IMR-90 (cell line): ENCODE measurements at regions not wholly inside any gene's neighbourhood (a gene's known extent, or its start where the extent isn't known, plus 50 kb on each side); places are given as distances from the start of the nearest gene placed in this dataset.

Source experiments
- ATAC-seq: fragments of 200-7000 bp; cut with Tn5 transposase; 2 replicates; pipeline ENCODE4 v1.9.1; 2020; ENCODE audit warnings: low read depth, mild to moderate bottlenecking, moderate library complexity
- BruUV-seq: library from RNA; stranded (reverse); fragments of 400-500 nt; replicated peaks from 2 replicates; lab custom pipeline; 2021; lab: Mats Ljungman, UMichigan
- CTCF ChIA-PET: fragments of 300-600 bp; formaldehyde crosslinking; extraction: SDS; loops from one replicate; lab custom pipeline; 2021; ENCODE audit warnings: antibody characterized with exemption; lab: Yijun Ruan, JAX
- POLR2A ChIA-PET: fragments of 300-600 bp; sonication (Branson Sonifier 250); formaldehyde crosslinking; loops from one replicate; lab custom pipeline; 2022; ENCODE audit warnings: antibody characterized with exemption; ENCODE audit not compliant: unreplicated experiment; lab: Charles Lee
- DNase-seq: peaks from one replicate; pipeline ENCODE4 v3.0.0; 2013
- H2AFZ ChIP-seq: replicated peaks from 2 replicates; pipeline ENCODE3; 2013; ENCODE audit warnings: low read length, mild to moderate bottlenecking; ENCODE audit not compliant: poor library complexity
- H2AK5ac ChIP-seq: 2 replicates; pipeline ENCODE4 v1.6.1; 2013; ENCODE audit warnings: low read depth, low read length, inconsistent platforms
- H2AK9ac ChIP-seq: replicated peaks from 2 replicates; pipeline ENCODE3; 2013; ENCODE audit warnings: mild to moderate bottlenecking, low read depth, low read length, moderate library complexity; ENCODE audit not compliant: poor library complexity
- H2BK120ac ChIP-seq: 2 replicates; pipeline ENCODE4 v1.6.1; 2013; ENCODE audit warnings: low read depth, low read length, inconsistent platforms
- H2BK15ac ChIP-seq: 3 replicates; pipeline ENCODE4 v1.6.1; 2013; ENCODE audit warnings: low read depth, low read length, inconsistent platforms
- H2BK20ac ChIP-seq: 2 replicates; pipeline ENCODE4 v1.6.1; 2013; ENCODE audit warnings: low read depth, mild to moderate bottlenecking, inconsistent platforms, low read length, moderate library complexity
- H2BK5ac ChIP-seq: 2 replicates; pipeline ENCODE4 v1.6.1; 2013; ENCODE audit warnings: mild to moderate bottlenecking, low read depth, low read length, inconsistent platforms; ENCODE audit not compliant: poor library complexity, severe bottlenecking
- H3K14ac ChIP-seq: replicated peaks from 2 replicates; pipeline ENCODE4 v1.6.1; 2013; ENCODE audit warnings: low read depth, low read length, inconsistent platforms
- H3K18ac ChIP-seq: 2 replicates; pipeline ENCODE4 v1.6.1; 2013; ENCODE audit warnings: low read depth, low read length, control low read depth
- H3K23ac ChIP-seq: 2 replicates; pipeline ENCODE4 v1.6.1; 2013; ENCODE audit warnings: low read depth, low read length, inconsistent platforms
- H3K27ac ChIP-seq: 2 replicates; pipeline ENCODE4 v1.5.1; 2013; ENCODE audit warnings: mild to moderate bottlenecking, control low read depth, low read length; ENCODE audit not compliant: insufficient read depth
- H3K27me3 ChIP-seq: 2 replicates; pipeline ENCODE4 v1.6.1; 2013; ENCODE audit warnings: low read length; ENCODE audit not compliant: control insufficient read depth, insufficient read depth
- H3K36me3 ChIP-seq: 2 replicates; pipeline ENCODE4 v1.6.1; 2013; ENCODE audit warnings: low read length, mixed read lengths; ENCODE audit not compliant: control insufficient read depth, insufficient read depth
- H3K4ac ChIP-seq: 2 replicates; pipeline ENCODE4 v1.6.1; 2013; ENCODE audit warnings: low read depth, low read length, inconsistent platforms
- H3K4me1 ChIP-seq: 2 replicates; pipeline ENCODE4 v1.6.1; 2013; ENCODE audit warnings: low read length, mixed read lengths; ENCODE audit not compliant: control insufficient read depth, insufficient read depth
- H3K4me2 ChIP-seq: 2 replicates; pipeline ENCODE4 v1.6.1; 2013; ENCODE audit warnings: low read depth, mild to moderate bottlenecking, control low read depth, low read length, moderate library complexity
- H3K4me3 ChIP-seq: 2 replicates; pipeline ENCODE4 v1.5.1; 2013; ENCODE audit warnings: low read depth, mild to moderate bottlenecking, control low read depth, low read length, moderate library complexity; ENCODE audit not compliant: insufficient read depth
- H3K56ac ChIP-seq: 2 replicates; pipeline ENCODE4 v1.6.1; 2013; ENCODE audit warnings: low read length, inconsistent platforms; ENCODE audit not compliant: insufficient read depth; ENCODE audit errors: extremely low read depth
- H3K79me1 ChIP-seq, 2 experiments: 2 replicates each; pipeline ENCODE4 v1.6.1; 2013; ENCODE audit warnings: low read length in 2 of 2, inconsistent platforms in 1 of 2, low read depth in 1 of 2
- H3K9ac ChIP-seq: 2 replicates; pipeline ENCODE4 v1.6.1; 2013; ENCODE audit warnings: low read depth, low read length, control low read depth
- H3K9me1 ChIP-seq: 2 replicates; pipeline ENCODE4 v1.6.1; 2013; ENCODE audit warnings: low read length, inconsistent platforms; ENCODE audit not compliant: insufficient read depth
- H3K9me3 ChIP-seq: 2 replicates; pipeline ENCODE4 v1.6.1; 2013; ENCODE audit warnings: low read length; ENCODE audit not compliant: control insufficient read depth, insufficient read depth
- H4K20me1 ChIP-seq: 2 replicates; pipeline ENCODE4 v1.6.1; 2013; ENCODE audit warnings: low read length, inconsistent platforms; ENCODE audit not compliant: insufficient read depth
- H4K5ac ChIP-seq: 2 replicates; pipeline ENCODE4 v1.6.1; 2013; ENCODE audit warnings: mild to moderate bottlenecking, low read depth, low read length, control low read depth
- H4K8ac ChIP-seq, 2 experiments: 2 replicates each; pipeline ENCODE4 v1.6.1; 2013; ENCODE audit warnings: low read depth in 2 of 2, low read length in 2 of 2, control low read depth in 1 of 2, inconsistent platforms in 1 of 2
- H4K91ac ChIP-seq: 2 replicates; pipeline ENCODE4 v1.6.1; 2013; ENCODE audit warnings: low read depth, low read length, inconsistent platforms; ENCODE audit not compliant: insufficient read depth
- BHLHE40 ChIP-seq: fragments of 150-350 bp; IDR thresholded peaks from 2 replicates; pipeline ENCODE4 v1.6.1; 2016; ENCODE audit warnings: mild to moderate bottlenecking, low read depth, low read length
- CEBPB ChIP-seq: IDR thresholded peaks from 2 replicates; pipeline ENCODE4 v1.6.1; 2012; ENCODE audit warnings: low read depth, low read length, improper control_type of control experiment
- ELK1 ChIP-seq: fragments of 150-350 bp; IDR thresholded peaks from 2 replicates; pipeline ENCODE4 v1.6.1; 2016; ENCODE audit warnings: low read depth, mild to moderate bottlenecking, low read length, moderate library complexity, borderline replicate concordance
- FOS ChIP-seq: fragments of 150-350 bp; IDR thresholded peaks from 2 replicates; pipeline ENCODE4 v1.6.1; 2016; ENCODE audit warnings: low read depth, low read length
- MAZ ChIP-seq: IDR thresholded peaks from 2 replicates; pipeline ENCODE4 v1.6.1; 2012; ENCODE audit warnings: low read depth, mild to moderate bottlenecking, low read length, improper control_type of control experiment, moderate library complexity, borderline replicate concordance
- NFE2L2 ChIP-seq: fragments of 150-350 bp; IDR thresholded peaks from 2 replicates; pipeline ENCODE4 v1.6.1; 2016; ENCODE audit warnings: low read depth, mild to moderate bottlenecking, low read length
- RCOR1 ChIP-seq: IDR thresholded peaks from 2 replicates; pipeline ENCODE4 v1.6.1; 2012; ENCODE audit warnings: mild to moderate bottlenecking, low read length, improper control_type of control experiment; ENCODE audit not compliant: insufficient replicate concordance
- RFX5 ChIP-seq: IDR thresholded peaks from 2 replicates; pipeline ENCODE4 v1.8.0; 2012; ENCODE audit warnings: low read depth, mild to moderate bottlenecking, low read length, moderate library complexity
- SMC3 ChIP-seq: fragments of 150-350 bp; IDR thresholded peaks from 2 replicates; pipeline ENCODE4 v1.6.1; 2016; ENCODE audit warnings: low read depth, mild to moderate bottlenecking, antibody characterized with exemption, low read length, moderate library complexity
- WGBS, 2 experiments: methylation state at CpG; one replicate each; pipeline versions ENCODE4 v1.1.5 to v1.1.7; 2013; ENCODE audit warnings: missing lambda C conversion rate in 2 of 2; ENCODE audit not compliant: insufficient read length in 1 of 2; ENCODE audit errors: extremely low coverage in 2 of 2; 5-methylcytosine and 5-hydroxymethylcytosine counted together
- dilution Hi-C: fragments of 300-500 bp; cut with HindIII; formaldehyde crosslinking; loops from one replicate; pipeline ENCODE4 v1.14.3; 2018; ENCODE audit warnings: low sequenced_read_pairs; ENCODE audit not compliant: unreplicated experiment
- in situ Hi-C: fragments of 300-500 bp; cut with MboI; formaldehyde crosslinking; loops from 3 replicates; pipeline ENCODE4 v1.14.3; 2019; ENCODE audit warnings: low sequenced_read_pairs, inconsistent platforms, mixed read lengths
- intact Hi-C: fragments of 100-400 bp; cut with micrococcal nuclease; formaldehyde crosslinking; loops from 2 replicates; pipeline ENCODE4 v1.10.0; 2022

DNA sequence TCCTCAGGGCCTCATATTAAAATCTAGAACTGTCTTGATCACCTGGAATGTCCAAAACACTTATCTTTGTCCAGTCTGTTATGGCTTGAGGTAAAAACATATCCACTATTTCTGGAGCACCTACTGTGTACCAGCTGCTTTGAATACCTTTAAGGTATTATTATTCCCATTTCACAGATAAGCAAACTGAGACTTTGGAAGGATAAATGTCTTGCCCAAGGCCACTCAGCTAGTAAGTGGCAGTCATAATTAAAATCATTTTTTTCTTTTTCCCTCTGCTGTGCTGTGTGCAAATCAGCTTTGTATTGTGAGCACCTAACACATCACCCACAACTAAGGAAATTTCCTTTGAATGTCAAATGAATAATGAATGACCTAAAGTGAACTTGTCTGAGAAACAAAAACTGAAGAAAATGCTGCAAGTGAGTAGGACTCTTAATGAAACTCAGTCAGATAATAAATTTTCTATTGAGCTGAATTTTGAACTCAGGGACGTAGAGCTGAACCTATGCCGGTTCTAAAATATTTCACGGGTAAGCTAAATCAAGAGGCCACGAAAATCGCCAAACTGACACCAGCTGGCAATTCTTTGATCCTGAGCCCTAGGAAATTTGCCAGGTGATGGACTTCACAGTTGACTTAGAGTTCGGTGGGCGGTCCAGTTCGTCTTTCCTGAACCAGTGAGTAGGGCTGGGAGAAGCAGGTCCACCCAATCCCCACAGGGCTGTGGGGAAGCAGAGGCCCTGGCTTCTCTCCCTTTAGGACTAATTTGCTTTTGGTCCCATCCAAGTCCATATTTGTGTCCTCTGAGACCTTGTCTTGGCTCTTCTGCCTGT lies 159.7 kb upstream of the PWP1 start:
- H2BK15ac ChIP-seq = no peak overlapping the region

More for the DNA sequence above, 159.7 kb upstream of the PWP1 start:
- H2BK5ac ChIP-seq = no peak overlapping the region
- no peak overlapping the region for H3K27ac ChIP-seq
- H2AK9ac ChIP-seq = no peak overlapping the region
- H3K23ac ChIP-seq = no peak overlapping the region
- H2BK20ac ChIP-seq = no peak overlapping the region
- no peak for DNase-seq
- H2BK120ac ChIP-seq = no peak overlapping the region
- no peak overlapping the region for H3K4ac ChIP-seq
- no peak overlapping the region for H3K4me3 ChIP-seq
- no peak overlapping the region for H4K91ac ChIP-seq
- ATAC-seq = no peak
- H3K56ac ChIP-seq = no peak overlapping the region
- CTCF ChIA-PET = no interaction called here
- H4K5ac ChIP-seq = no peak overlapping the region
- H3K9me3 ChIP-seq = 0 out of 2 replicates have a peak, but pooled peaks cover 3% of the 10 kb centered on the region
- in situ Hi-C loops (no loop called here), dilution Hi-C loops (no loop called here), intact Hi-C loops (no loop called here)
- H3K18ac ChIP-seq = no peak overlapping the region
- H3K4me2 ChIP-seq = no peak overlapping the region
- no TSS peak for BruUV-seq
- no peaks in the 10 kb centered on the region for H3K79me1 ChIP-seq
- no peaks in the 10 kb centered on the region; the same call in 1 of the 2 replicates for H3K9me1 ChIP-seq
- POLR2A ChIA-PET = no interaction called here
- no peak overlapping the region for H3K14ac ChIP-seq
- WGBS, 2 experiments = 51% methylated on average over 5 of the region's 8 CpGs; no CpG with 5 or more reads in 1 of the 2 experiments
- no peaks in the 10 kb centered on the region for H3K4me1 ChIP-seq
- no peak overlapping the region for H2AFZ ChIP-seq
- H3K27me3 ChIP-seq = no peaks in the 10 kb centered on the region
- no peak overlapping the region for H2AK5ac ChIP-seq
- no peaks in the 10 kb centered on the region; the same call in 1 of the 2 replicates for H4K20me1 ChIP-seq
- no peak overlapping the region for H4K8ac ChIP-seq
- H3K9ac ChIP-seq = no peak overlapping the region
- H3K36me3 ChIP-seq = no peaks in the 10 kb centered on the region
- no peak for TF ChIP-seq MAZ
- TF ChIP-seq NFE2L2 = no peak
- no peak for TF ChIP-seq CEBPB
- TF ChIP-seq SMC3 = no peak
- TF ChIP-seq RCOR1 = no peak
- TF ChIP-seq BHLHE40 = no peak
- no peak for TF ChIP-seq FOS
- TF ChIP-seq ELK1 = no peak
- no peak for TF ChIP-seq RFX5
